ENCODE measurements at regions not wholly inside any gene's neighbourhood (a gene's known extent, or its start where the extent isn't known, plus 50 kb on each side); places are given as distances from the start of the nearest gene placed in this dataset.
A peak's percentile ranks its signal among the peaks of the same experiment; 100 is the strongest.

DNA sequence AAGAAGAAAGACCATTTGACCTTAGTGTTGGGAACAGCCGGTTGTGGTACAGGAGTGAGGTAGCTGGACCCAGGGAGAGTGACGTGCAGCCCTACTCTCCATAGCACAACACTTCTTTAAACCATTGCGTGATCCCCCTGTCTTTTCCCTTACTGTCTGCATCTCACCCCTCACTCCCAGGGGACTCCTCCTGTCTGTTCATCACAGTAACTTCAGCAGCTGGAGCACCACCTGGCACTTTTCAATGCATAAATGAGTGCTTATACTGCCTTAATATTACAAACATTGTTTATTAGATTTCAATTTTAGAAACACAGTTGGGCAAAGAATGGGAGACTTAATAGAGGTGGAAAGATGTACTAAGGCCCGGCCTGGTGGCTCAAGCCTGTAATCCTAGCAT is 285.5 kb downstream of the UQCRFS1 start:
- TF ChIP-seq, protein P1, sequence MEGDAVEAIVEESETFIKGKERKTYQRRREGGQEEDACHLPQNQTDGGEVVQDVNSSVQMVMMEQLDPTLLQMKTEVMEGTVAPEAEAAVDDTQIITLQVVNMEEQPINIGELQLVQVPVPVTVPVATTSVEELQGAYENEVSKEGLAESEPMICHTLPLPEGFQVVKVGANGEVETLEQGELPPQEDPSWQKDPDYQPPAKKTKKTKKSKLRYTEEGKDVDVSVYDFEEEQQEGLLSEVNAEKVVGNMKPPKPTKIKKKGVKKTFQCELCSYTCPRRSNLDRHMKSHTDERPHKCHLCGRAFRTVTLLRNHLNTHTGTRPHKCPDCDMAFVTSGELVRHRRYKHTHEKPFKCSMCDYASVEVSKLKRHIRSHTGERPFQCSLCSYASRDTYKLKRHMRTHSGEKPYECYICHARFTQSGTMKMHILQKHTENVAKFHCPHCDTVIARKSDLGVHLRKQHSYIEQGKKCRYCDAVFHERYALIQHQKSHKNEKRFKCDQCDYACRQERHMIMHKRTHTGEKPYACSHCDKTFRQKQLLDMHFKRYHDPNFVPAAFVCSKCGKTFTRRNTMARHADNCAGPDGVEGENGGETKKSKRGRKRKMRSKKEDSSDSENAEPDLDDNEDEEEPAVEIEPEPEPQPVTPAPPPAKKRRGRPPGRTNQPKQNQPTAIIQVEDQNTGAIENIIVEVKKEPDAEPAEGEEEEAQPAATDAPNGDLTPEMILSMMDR (IDR thresholded peaks at IDR 0.05; ENCODE audit: extremely low read depth, low read depth, low read length), result no peak
- H3K4me2 ChIP-seq (ENCODE audit: insufficient read depth, low read length), result no peak overlapping the region
- DNase-seq (ENCODE audit: insufficient read length, low spot score, missing footprints), result no peak

DNA sequence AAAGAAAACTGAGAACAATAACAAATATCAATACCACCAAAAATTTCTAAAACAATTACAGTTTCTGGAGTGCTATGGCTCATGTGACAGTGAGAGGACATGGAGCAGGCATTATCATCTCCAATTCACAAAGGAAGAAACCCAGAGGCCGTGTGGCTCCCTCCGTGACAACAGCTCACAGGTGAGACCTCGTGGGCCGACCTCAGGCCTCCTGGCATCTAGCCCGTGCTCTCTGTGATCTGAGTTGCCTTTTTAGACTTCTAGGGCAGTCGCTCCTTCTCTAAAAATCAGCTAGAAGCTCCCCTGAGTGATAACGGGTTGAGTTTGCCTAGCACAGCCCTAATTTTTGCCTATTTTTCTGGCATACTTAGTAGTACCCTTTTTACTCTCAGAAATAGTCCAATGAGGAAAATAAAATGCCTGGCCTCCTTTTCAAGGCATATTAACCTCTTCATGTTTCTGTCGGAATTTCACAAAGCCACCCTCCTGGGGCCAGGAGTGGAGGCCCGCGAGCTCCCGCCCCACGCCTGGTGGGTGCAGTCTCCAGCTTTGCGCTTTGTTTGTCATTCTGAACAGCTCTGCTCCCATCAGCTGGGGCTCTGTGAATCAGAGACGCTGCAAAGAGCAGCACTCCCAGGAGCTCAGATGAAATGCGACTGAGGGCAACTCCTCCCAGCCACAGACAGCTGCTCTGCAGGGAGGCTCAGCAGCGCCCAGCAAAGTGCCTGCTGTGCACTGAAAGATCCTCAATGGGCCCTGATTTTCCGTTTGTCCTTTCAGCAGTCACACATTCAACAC is 292.5 kb downstream of the UQCRFS1 start:
- DNase-seq (ENCODE audit: insufficient read length, low spot score, missing footprints), result peak; percentile 35
- no peaks in the 10 kb centered on the region for H3K79me2 ChIP-seq (ENCODE audit: insufficient read depth, low read length)
- H2AFZ ChIP-seq (ENCODE audit: low read length), result no peak overlapping the region
- H3K4me3 ChIP-seq (ENCODE audit: insufficient read depth, low read length), result no peak overlapping the region
- no peaks in the 10 kb centered on the region for H3K4me1 ChIP-seq (ENCODE audit: insufficient read depth, low read length)
- TF ChIP-seq, protein P1 (IDR thresholded peaks at IDR 0.05; ENCODE audit: extremely low read depth, low read depth, low read length), result no peak
- H3K27me3 ChIP-seq (ENCODE audit: insufficient read depth, low read length), result no peaks in the 10 kb centered on the region
- H3K27ac ChIP-seq (ENCODE audit: low read depth, low read length), result no peak overlapping the region
- H4K20me1 ChIP-seq (ENCODE audit: insufficient read depth, low read length), result no peaks in the 10 kb centered on the region
- H3K36me3 ChIP-seq (ENCODE audit: insufficient read depth, low read length), result no peaks in the 10 kb centered on the region
- no peak overlapping the region for H3K4me2 ChIP-seq (ENCODE audit: insufficient read depth, low read length)
- H3K9me3 ChIP-seq (ENCODE audit: low read depth, low read length), result no peaks in the 10 kb centered on the region

More for the DNA sequence above, 285.5 kb downstream of the UQCRFS1 start:
- H3K27me3 ChIP-seq (ENCODE audit: insufficient read depth, low read length), result no peaks in the 10 kb centered on the region
- no peak overlapping the region for H3K27ac ChIP-seq (ENCODE audit: low read depth, low read length)
- no peaks in the 10 kb centered on the region for H4K20me1 ChIP-seq (ENCODE audit: insufficient read depth, low read length)
- no peak overlapping the region for H3K4me3 ChIP-seq (ENCODE audit: insufficient read depth, low read length)
- no peaks in the 10 kb centered on the region for H3K9me3 ChIP-seq (ENCODE audit: low read depth, low read length)
- H3K79me2 ChIP-seq (ENCODE audit: insufficient read depth, low read length), result no peaks in the 10 kb centered on the region
- no peak overlapping the region for H2AFZ ChIP-seq (ENCODE audit: low read length)
- H3K4me1 ChIP-seq (ENCODE audit: insufficient read depth, low read length), result no peaks in the 10 kb centered on the region
- no peaks in the 10 kb centered on the region for H3K36me3 ChIP-seq (ENCODE audit: insufficient read depth, low read length)

DNA sequence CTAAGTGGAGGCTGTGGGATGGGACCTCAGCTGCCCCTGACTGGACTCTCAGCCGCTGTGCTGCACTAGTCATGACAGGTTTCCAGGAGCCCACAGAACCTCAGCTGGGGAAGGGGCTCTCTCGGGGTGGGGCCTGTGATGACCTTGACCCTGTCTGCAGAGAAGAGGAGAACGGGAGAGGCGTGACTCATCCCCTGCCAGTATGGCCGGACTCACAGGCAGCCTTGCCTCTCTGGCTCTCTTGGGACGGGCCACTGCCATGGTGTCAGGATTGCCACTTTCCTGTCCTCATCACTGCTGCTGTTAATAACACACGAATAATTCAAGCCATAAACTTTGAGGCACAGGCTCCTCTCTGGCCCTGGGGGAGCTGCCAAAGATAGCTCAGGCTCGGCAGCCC is 295.3 kb downstream of the UQCRFS1 start:
- TF ChIP-seq, protein P1 (IDR thresholded peaks at IDR 0.05; ENCODE audit: extremely low read depth, low read depth, low read length), result no peak
- H3K27me3 ChIP-seq (ENCODE audit: insufficient read depth, low read length), result no peaks in the 10 kb centered on the region
- peak; percentile 30 for DNase-seq (ENCODE audit: insufficient read length, low spot score, missing footprints)
- H3K4me3 ChIP-seq (ENCODE audit: insufficient read depth, low read length), result no peak overlapping the region
- H3K36me3 ChIP-seq (ENCODE audit: insufficient read depth, low read length), result no peaks in the 10 kb centered on the region
- no peaks in the 10 kb centered on the region for H4K20me1 ChIP-seq (ENCODE audit: insufficient read depth, low read length)
- H3K4me2 ChIP-seq (ENCODE audit: insufficient read depth, low read length), result no peak overlapping the region
- H2AFZ ChIP-seq (ENCODE audit: low read length), result no peak overlapping the region
- H3K27ac ChIP-seq (ENCODE audit: low read depth, low read length), result no peak overlapping the region
- H3K9me3 ChIP-seq (ENCODE audit: low read depth, low read length), result no peaks in the 10 kb centered on the region
- no peaks in the 10 kb centered on the region for H3K79me2 ChIP-seq (ENCODE audit: insufficient read depth, low read length)
- no peaks in the 10 kb centered on the region for H3K4me1 ChIP-seq (ENCODE audit: insufficient read depth, low read length)

DNA sequence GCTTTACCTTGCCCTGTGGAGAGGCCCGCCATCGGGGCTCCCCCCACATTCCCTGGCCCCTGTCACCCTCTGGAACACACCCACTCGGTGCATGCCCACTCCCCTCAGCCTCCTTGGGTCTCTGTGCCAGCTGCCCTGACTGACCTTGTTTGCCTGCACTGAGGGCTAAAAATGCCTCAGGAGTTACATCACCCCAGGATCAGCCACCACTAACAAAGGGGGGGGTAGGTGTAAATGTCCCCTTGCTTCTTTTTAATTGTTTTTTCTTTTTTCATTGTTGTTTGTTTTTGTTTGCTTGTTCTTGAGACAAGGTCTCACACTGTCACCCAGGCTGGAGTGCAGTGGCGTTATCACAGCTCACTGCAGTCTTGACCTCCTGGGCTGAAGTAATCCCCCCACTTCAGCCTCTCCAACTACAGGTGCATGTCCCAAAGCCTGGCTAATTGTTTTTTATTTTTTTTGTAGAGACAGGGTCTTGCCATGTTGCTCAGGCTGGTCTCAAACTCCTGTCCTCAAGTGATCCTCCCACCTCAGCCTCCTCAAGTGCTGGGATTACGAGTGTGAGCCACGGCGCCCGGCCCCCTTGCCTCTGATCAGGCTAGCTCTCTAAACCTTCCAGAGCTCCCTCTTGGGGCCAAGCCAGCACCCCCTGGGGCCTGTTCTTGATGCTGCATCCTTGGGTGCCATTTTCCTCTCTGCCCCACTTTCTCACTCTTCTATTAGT is 297.1 kb downstream of the UQCRFS1 start:
- Histone ChIP-seq H2AFZ (ENCODE audit: low read length) (no peak overlapping the region), H3K79me2 (ENCODE audit: insufficient read depth, low read length) (no peaks in the 10 kb centered on the region), H3K27me3 (ENCODE audit: insufficient read depth, low read length) (no peaks in the 10 kb centered on the region), H3K9me3 (ENCODE audit: low read depth, low read length) (no peaks in the 10 kb centered on the region), H3K27ac (ENCODE audit: low read depth, low read length) (no peak overlapping the region), H3K4me2 (ENCODE audit: insufficient read depth, low read length) (no peak overlapping the region), H3K4me1 (ENCODE audit: insufficient read depth, low read length) (no peaks in the 10 kb centered on the region), H4K20me1 (ENCODE audit: insufficient read depth, low read length) (no peaks in the 10 kb centered on the region), H3K36me3 (ENCODE audit: insufficient read depth, low read length) (no peaks in the 10 kb centered on the region), H3K4me3 (ENCODE audit: insufficient read depth, low read length) (no peak overlapping the region)
- TF ChIP-seq, protein P1 (IDR thresholded peaks at IDR 0.05; ENCODE audit: extremely low read depth, low read depth, low read length), result no peak
- no peak for DNase-seq (ENCODE audit: insufficient read length, low spot score, missing footprints)

Measured in osteoblast (primary cell).